Left lung (tissue), 4 donors: ENCODE measurements at regions not wholly inside any gene's neighbourhood (a gene's known extent, or its start where the extent isn't known, plus 50 kb on each side); places are given as distances from the start of the nearest gene placed in this dataset.

Source experiments
- ATAC-seq: fragments of 200-7000 bp; cut with Tn5 transposase; one replicate; pipeline ENCODE4 v1.9.1; 2020; ENCODE audit warnings: moderate library complexity
- DNase-seq, 4 donors: peaks; one replicate each; pipeline ENCODE4 v3.0.0-alpha.2; 2013 to 2020
- H3K27ac ChIP-seq, 2 donors: fragments of 200-600 bp; sonication (generic) in 1 of 2; one replicate each; pipeline versions ENCODE4 v1.5.0 to v1.8.0; 2020 to 2021
- H3K27me3 ChIP-seq, 2 donors: fragments of 200-600 bp; sonication (generic) in 1 of 2; one replicate each; pipeline versions ENCODE4 v1.5.0 to v1.8.0; 2020 to 2021
- H3K36me3 ChIP-seq, 2 donors: fragments of 200-600 bp; sonication (generic) in 1 of 2; one replicate each; pipeline versions ENCODE4 v1.5.0 to v1.8.0; 2020 to 2021
- H3K4me1 ChIP-seq, 2 donors: fragments of 200-600 bp; one replicate each; pipeline ENCODE4 v1.8.0; 2021
- H3K4me3 ChIP-seq, 2 donors: fragments of 200-600 bp; sonication (generic) in 1 of 2; one replicate each; pipeline versions ENCODE4 v1.5.0 to v1.8.0; 2020 to 2021; ENCODE audit warnings: mild to moderate bottlenecking in 1 of 2
- H3K9me3 ChIP-seq, 2 donors: fragments of 200-600 bp; sonication (generic) in 1 of 2; one replicate each; pipeline versions ENCODE4 v1.5.0 to v1.8.0; 2020 to 2021
- CTCF ChIP-seq, 2 donors: fragments of 200-600 bp; sonication (generic) in 1 of 2; IDR thresholded peaks; one replicate each; pipeline versions ENCODE4 v1.5.0 to v1.8.0; 2021; ENCODE audit warnings: antibody characterized with exemption in 2 of 2
- intact Hi-C, 2 donors: fragments of 100-400 bp; cut with DNase I; formaldehyde crosslinking; loops; one replicate each; pipeline versions ENCODE4 v1.11.2 to v1.14.2; 2022
- donor health status: DM: no; HTN: yes; CAD: no.
- donor health status: DM: no; HTN: no; CAD: no.

GRCh38 chr12:125284945-125285685 is 219.9 kb downstream of the AACS start:
- H3K9me3 ChIP-seq: no peaks in the 10 kb centered on the region
- no peaks in the 10 kb centered on the region for H3K36me3 ChIP-seq
- no peak overlapping the region for H3K27ac ChIP-seq
- no peak overlapping the region for H3K4me3 ChIP-seq
- ATAC-seq: no peak
- no peak for TF ChIP-seq CTCF (IDR thresholded peaks at IDR 0.05)
- intact Hi-C loops: no loop called here
- no peaks in the 10 kb centered on the region for H3K4me1 ChIP-seq
- peaks cover 0 to 34% of the 10 kb centered on the region in 2 donors for H3K27me3 ChIP-seq
- DNase-seq: no peak

- ATAC-seq (no peak), DNase-seq (no peak)
- H3K4me3 ChIP-seq: no peak overlapping the region
- no peaks in the 10 kb centered on the region for H3K9me3 ChIP-seq
- TF ChIP-seq CTCF (IDR thresholded peaks at IDR 0.05): no peak
- H3K4me1 ChIP-seq: no peaks in the 10 kb centered on the region
- no peaks in the 10 kb centered on the region for H3K36me3 ChIP-seq
- H3K27me3 ChIP-seq: peaks cover 0 to 23% of the 10 kb centered on the region in 2 donors
- intact Hi-C loops: no loop called here
- no peak overlapping the region for H3K27ac ChIP-seq
Measured at GRCh38 chr12:125286005-125286727, 220.9 kb downstream of the AACS start.

- DNase-seq (no peak), ATAC-seq (no peak)
- Histone ChIP-seq H3K4me3 (no peak overlapping the region), H3K36me3 (no peaks in the 10 kb centered on the region), H3K27ac (no peak overlapping the region), H3K4me1 (no peaks in the 10 kb centered on the region), H3K27me3 (peaks cover 0 to 19% of the 10 kb centered on the region in 2 donors), H3K9me3 (no peaks in the 10 kb centered on the region)
- no peak for TF ChIP-seq CTCF (IDR thresholded peaks at IDR 0.05)
- intact Hi-C loops: no loop called here
Measured at GRCh38 chr12:125287155-125287847, 222.1 kb downstream of the AACS start.

GRCh38 chr12:125288931-125289928 is 224.0 kb downstream of the AACS start:
- H3K36me3 ChIP-seq: no peaks in the 10 kb centered on the region
- H3K4me3 ChIP-seq: no peak overlapping the region
- ATAC-seq (no peak), DNase-seq (no peak)
- no peak for TF ChIP-seq CTCF (IDR thresholded peaks at IDR 0.05)
- H3K27ac ChIP-seq: no peak overlapping the region
- intact Hi-C loops: no loop called here
- H3K27me3 ChIP-seq: peaks cover 0 to 14% of the 10 kb centered on the region in 2 donors
- peaks cover 0 to 9% of the 10 kb centered on the region in 2 donors for H3K9me3 ChIP-seq
- no peaks in the 10 kb centered on the region for H3K4me1 ChIP-seq
